Activated naive CD4-positive, alpha-beta T cell treated with anti-CD3 and anti-CD28 coated beads, Interleukin-2, amount 50 U/mL, for 16 hours (primary cell): ENCODE measurements at regions not wholly inside any gene's neighbourhood (a gene's known extent, or its start where the extent isn't known, plus 50 kb on each side); places are given as distances from the start of the nearest gene placed in this dataset.
"Not testable (repeated sequence)": the region's sequence is repeated elsewhere in the genome, so short reads cannot be mapped to it uniquely, and the experiment has no call there.

ENCODE experiments used
- DNase-seq: peaks from one replicate; pipeline ENCODE4 v3.0.0-alpha.2; 2020

DNA sequence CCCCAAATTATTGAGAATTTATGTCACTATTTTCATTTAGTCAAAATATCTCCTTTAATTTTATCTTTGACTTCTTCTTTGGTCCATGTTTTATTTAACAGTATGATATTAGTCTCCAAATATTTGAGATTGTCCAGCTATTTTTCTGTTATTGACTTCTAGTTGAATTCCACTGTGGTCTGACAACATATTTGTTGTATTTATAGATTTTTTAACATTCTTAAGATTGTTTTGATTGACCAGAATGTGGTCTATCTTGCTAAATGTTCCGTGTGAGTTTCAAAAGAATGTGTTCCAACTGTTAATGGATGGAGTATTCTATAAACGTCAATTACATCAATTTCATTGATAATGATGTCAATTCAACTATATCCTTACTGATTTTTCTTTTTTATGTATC lies 1452.1 kb downstream of the SUCLG1 start:
- no peak for DNase-seq

DNA sequence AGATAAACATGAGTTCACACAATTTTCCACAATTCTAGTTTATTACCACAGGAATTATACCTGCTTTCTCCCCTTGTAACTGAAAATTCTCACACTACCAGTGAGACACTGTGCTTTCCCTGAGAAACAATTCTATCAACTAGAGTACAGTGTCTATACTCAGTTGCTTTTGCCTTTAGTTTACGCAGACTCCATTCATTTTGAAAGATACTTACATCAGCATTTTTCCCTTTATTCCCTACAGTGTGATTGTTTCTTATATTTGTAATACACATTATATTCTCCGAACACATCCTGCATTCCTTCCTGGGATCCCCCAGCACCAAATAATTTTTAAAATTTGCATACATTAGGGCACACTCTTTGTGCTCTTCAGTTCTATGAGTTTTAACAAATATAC lies 1455.5 kb downstream of the SUCLG1 start:
- DNase-seq = no peak

DNA sequence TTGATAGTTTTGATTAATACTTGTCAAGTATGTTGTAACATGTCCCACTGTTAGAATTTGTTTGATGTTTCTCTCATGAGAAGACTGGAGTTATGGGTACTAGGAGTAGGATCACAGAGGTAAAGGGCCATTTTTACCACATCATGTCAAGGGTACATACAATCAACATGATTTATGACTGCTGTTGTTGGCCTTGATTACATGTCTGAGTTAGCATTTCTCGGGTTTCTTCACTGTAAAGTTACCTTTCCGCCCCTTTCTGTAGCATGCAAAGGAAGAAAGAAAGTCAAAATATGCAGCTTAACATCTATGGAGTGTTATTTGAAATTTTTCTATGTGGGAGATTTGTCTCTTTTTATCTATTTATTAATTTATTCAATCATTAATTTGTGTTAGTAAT lies 1456.4 kb downstream of the SUCLG1 start:
- no peak for DNase-seq

DNA sequence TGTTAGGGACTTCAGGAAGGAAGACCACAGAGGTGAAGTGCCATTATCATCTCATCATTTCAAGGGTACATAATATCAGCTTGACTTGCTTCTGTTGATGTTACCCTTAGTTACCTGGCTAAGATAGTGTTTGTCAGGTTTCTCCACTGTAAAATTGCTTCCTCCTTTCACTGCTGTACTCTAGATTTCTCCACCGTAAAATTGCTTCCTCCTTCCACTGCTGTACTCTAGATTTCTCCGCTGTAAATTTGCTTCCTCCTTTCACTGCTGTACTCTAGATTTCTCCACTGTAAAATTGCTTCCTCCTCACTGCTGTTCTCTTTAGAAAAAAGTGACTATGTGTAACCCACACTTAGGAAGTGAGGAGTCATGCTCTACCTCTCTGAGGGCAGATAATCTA lies 1460.3 kb downstream of the SUCLG1 start:
- DNase-seq = no peak

DNA sequence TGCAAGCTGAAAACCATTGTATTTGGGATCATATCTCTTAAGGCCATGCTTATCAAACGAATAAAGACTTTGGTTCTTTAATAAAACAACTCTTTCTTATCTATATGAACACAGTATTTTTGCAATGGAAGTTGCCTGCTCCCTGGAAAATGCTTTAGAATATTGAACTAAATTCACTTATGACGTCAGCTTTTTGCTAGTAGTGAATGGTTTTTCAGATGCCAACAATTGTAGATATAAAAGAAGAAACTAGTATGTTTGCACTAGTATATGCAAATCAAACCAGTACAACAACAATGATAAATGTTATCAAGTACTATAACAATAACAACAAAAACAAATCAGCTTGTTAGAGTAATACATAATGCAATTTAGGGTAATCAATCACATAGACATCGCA lies 1462.9 kb downstream of the SUCLG1 start:
- DNase-seq = no peak

DNA sequence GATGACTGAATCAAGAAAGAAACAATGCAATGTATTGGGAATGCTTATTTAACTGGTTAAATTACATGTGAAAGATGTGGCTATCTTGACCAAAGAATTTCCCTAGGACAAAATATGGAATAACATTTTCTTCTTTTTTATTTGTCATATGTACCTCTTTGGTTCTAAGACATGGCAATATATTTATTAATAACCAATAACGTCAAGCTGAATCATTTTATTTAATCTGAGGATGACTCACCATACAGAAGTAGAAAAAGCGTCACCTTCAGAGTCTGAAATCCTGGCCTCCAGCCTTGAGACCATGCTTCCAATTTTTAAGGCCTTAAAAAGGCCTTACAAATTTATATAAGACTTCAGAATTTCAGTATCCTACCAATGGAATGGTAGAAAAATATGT lies 1464.9 kb downstream of the SUCLG1 start:
- no peak for DNase-seq

DNA sequence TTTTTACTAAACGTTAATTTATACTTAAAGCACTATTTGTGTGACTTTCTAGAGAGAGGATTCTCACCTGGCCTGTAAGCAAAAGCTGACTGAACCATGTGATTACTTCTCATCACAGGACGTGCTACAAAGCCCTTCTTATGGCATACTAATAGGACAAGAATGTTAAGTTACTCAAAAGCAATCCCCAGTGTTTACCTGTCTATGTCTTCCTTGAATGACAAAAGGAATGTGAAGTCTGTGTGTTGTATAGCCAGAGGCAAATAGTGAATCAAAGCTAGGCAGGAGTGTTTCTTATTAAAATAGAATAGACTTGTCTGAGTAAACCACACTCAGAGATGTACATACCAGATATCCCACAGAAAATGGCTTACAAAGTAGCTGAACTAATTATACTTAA lies 1465.5 kb downstream of the SUCLG1 start:
- no peak for DNase-seq

DNA sequence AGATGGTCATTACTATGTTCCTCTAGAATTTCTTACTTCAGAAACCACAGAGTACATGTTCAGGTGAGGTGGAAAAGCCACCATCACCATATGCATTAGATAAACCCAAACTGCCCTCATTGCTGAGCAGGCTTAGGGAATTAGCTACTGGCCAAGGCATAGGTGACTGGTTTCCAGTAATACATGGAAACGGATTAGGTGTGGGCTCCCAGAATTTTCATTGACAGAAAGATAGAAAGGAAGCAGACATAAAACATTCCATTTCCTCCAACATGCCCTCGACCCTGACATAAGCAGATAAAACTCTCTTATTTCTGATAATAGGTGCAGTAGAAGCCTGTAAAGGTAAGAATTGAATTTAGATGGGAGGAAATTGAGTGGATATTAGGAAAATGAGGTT lies 1466.1 kb downstream of the SUCLG1 start:
- no peak for DNase-seq

DNA sequence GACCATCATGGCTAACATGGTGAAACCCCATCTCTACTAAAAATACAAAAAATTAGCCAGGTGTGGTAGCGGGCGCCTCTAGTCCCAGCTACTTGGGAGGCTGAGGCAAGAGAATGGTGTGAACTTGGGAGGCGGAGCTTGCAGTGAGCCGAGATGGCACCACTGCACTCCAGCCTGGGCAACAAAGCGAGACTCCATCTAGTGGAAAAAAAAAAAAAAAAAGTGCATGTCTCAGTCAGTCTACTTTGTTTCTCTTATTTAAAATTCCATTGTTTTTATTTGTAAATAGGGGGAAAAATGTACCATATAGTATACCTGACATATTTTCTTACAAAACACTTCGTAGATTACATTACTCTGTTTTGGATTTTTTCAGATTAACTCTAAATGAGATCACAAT lies 1471.4 kb downstream of the SUCLG1 start:
- not testable (repeated sequence) for DNase-seq

DNA sequence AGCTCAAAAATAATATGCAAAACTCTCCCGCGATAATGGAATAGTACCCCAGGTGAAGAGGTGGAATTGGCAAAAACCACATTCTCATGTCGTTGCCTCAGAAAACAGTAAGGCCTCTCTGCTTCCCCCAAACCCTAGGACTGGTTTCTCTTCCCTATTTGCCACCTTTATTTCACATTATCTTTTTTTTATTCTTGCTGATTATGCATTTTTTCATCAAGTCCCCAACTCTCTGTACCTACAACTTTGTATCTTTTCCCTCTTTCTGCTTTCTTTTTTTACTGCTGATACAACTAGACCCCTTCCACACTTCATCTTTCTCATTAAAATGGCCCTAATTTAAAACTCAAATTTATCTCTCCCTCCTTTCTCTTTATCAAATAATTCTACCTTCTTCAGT lies 1472.2 kb downstream of the SUCLG1 start:
- DNase-seq = no peak

DNA sequence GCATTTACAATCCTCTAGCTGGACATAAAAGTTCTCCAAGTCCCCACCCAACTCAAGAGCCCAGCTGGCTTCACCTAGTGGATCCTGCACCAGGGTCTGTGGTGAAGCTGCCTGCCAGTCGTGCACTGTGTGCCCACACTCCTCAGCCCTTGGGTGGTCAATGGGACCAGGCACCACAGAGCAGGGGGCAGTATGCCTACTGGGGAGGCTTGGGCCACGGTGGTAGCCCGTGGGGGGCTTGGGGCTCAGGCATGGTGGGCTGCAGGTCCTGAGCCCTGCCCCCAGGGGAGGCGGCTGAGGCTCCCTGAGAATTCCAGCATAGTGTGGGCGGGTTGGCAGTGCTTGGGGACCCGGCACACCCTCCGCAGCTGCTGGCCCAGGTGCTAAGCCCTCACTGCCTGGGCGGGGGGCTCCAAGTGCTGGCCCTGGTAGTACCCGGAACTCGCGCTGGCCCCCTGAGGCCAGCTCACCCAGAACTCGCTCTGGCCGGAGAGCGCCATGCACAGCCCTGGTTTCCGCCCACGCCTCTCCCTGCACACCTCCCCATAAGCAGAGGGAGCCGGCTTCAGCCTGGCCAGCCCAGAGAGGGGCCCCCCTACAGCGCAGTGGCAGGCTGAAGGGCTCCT lies 1473.4 kb downstream of the SUCLG1 start:
- peak; percentile 11 for DNase-seq

DNA sequence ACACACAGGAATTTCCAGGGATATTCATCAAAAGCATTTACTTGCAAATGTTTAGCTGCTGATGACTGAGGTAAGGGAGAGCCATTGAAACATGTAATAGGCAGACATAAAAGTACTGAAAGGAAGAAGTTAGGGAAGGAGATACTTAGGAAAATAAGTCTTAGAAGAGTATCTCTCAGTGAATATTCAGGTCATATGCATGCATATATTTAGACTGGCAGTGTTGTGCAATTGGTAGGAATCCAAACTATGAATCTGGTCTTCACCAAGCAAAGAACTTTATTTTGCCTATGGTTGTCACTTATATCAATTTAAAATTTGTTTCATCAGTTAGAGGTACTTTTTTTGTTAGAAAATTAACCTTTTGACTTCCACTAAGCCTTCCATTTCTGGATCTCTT lies 1490.7 kb downstream of the SUCLG1 start:
- DNase-seq = no peak

DNA sequence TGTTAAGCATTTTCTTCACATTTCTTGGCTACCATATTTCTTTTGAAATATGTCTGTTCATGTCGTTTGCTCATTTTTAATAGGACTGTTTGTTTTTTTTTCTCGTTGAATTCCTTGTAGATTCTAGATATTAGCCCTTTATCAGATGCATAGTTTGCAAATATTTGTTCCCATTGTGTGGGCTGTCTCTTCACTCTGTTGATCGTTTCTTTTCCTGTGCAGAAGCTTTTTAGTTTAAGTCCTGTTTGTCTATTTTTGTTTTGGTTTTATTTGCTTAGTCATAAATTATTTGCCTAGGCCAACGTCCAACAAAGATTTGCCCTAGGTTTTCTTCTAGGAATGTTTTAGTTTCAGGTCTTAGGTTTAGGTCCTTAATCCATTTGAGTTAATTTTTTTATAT lies 1494.7 kb downstream of the SUCLG1 start:
- DNase-seq = no peak

DNA sequence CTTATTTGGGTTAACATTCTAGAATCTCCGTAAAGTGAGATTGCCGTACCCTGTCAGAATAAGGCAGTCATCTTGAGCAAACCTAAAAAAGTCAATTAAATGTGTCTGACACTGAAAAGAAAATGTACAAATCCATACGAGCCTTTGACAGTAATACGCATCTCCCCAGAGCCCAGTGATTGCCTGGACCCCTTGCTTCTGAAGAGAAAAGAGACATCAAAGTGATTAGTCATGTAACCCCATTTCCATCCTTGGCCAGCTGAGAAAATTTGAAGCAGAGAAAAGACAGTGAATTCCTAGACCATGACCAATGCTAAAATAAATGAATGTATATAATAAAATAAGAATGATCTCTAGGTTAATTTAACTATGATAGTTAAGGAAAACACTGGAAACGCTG lies 1499.4 kb downstream of the SUCLG1 start:
- no peak for DNase-seq

DNA sequence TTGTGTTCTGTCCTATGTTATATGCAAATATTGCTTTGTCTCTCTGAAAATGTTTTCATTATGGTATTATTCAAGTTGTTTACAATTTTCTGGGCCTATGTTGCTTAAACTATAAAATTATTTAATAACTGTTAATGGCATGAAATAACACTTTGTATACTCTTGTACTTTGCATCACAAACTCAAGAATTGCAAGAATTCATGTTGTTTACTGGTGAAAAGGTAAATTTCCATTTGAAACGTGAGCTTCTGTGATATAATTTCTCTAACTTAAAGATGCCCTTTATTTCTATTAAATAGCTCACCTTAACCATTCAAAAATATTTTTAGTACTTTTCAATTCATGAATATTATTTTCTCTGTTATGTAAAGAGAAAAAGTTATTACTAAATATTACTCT lies 1504.2 kb downstream of the SUCLG1 start:
- no peak for DNase-seq

DNA sequence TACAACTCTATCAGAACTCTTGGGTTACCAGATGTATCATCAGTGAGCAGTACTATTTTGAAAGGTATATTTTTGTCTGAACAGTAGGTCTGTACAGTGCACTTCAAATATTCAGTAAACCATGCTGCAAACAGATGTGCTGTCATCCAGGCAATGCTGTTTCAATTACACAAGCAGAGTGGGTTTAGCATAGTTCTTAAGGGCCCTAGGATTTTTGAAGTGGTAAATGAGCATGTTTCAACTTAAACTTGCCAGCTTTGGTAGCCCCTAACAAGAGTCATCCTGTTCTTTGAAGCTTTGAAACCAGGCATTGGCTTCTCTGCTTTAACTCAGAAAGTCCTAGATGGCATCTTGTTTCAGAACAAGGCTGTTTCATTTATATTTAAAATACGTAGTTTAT lies 1519.9 kb downstream of the SUCLG1 start:
- DNase-seq = no peak

DNA sequence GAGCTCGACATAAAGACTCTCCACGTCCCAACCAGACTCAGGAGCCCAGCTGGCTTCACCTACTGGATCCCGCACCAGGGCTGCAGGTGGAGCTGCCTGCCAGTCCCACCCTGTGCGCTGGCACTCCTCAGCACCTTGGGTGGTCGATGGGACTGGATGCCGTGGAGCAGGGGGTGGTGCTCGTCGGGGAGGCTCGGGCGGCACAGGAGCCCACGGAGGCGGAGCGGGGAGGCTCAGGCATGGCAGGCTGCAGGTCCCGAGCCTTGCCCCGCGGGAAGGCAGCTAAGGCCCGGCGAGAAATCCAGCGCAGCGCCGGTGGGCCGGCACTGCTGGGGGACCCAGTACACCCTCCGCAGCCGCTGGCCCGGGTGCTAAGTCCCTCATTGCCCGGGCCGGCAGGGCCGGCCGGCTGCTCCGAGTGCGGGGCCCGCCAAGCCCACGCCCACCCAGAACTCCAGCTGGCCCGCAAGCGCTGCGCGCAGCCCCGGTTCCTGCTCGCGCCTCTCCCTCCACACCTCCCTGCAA lies 1520.7 kb downstream of the SUCLG1 start:
- DNase-seq = not testable (repeated sequence)

DNA sequence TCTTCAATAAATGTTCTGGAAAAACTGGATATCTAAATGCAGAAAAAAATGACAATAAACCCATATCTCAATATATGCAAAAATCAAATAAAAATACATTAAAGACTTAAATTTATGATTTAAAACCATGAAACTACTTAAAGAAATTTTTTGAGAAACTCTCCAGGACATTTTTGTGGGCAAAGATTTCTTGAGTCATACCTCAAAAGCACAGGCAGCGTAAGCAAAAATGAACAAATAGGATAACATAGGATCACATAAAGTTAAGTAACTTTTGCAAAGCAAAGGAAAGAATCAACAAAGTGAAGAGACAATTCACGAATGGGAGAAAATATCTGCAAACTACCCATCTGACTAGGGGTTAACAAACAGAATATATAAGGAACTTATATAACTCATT lies 1545.5 kb downstream of the SUCLG1 start:
- no peak for DNase-seq

DNA sequence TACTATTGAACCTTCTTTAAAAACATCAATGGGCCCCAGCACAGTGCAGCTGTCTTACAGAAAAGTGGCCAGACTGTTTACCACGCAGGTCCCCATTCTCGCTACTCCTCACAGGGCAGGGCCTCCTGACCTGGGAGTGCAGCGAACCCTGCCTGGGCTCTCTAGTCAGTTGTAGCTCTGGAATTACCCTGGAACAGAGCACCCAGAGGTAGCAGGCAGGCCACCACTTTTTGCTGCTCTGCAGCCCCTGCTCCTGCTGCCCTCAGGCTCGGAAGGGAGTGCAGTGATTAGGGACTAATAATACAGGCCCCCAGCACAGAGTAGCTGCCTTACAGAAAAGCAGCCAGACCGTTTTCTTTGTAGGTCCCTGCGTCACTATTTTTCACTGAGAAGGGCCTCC lies 1563.0 kb downstream of the SUCLG1 start:
- no peak for DNase-seq

DNA sequence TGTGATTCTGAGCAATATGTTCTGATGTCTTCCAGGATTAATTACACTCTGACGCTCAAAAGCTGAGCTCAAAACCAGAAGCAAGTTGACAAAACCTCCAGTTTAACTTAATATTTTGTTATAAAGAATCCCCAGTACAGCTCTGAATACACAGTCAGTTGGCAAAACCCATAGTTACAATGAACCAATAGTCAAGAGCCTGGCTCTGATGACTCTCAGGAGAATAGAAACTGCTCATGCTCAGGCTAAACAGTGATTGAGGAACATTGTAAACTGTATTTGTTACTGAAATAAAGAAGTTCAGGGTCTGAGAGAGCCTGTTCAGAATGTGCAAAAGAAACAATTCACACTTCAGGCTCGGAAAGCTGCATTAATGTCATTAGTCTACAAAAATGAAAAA lies 1565.9 kb downstream of the SUCLG1 start:
- no peak for DNase-seq

DNA sequence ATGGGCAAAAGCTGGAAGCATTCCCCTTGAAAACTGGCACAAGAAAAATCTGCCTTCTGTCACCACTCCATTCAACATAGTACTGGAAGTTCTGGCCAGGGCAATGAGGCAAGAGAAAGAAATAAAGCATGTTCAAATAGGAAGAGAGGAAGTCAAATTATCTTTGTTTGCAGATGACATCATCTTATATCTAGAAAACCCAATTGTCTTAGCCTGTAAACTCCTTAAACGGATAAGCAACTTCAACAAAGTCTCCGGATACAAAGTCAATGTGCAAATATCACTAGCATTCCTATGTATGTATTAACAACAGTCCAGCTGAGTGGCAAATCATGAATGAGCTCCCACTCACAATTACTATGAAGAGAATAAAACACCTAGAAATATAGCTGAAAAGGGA lies 1579.3 kb downstream of the SUCLG1 start:
- DNase-seq = no peak

DNA sequence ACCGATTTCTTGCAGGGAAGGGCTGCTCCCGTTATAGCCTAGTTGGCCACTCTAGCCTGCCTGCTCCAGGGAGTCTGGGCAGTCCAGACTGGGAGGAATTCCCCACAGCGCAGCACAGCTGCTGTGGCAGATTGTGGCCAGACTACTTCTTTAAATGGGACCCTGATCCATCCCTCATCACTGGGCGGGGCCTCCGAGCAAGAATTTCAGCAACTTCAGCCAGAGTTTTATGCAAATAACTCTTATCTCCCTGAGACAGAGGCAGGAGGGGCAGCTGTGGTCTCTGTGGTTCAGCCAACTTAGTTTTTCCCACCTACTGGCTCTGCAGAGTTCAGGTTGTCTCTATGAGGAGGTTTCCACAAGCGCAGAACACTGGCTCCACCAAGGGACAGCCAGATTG lies 1583.2 kb downstream of the SUCLG1 start:
- DNase-seq = no peak

DNA sequence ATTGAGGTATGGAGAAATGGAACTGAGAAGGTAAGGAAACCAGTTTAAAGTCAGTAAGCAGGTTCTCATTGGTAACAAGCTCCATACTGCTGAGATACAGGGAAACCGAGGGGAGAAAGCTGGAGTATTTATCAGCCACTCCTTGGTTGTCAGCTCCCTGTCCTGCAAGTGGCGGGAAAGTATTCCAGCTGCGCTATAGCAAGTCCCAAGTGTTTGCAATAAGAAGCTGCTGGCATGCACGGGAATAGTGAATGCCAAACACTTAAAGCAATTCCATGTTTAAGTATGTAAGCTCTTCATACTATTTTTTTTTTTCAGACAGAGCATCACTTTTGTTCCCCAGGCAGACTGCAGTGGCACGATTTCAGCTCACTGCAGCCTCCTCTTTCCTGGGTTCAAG lies 1601.1 kb downstream of the SUCLG1 start:
- no peak for DNase-seq

DNA sequence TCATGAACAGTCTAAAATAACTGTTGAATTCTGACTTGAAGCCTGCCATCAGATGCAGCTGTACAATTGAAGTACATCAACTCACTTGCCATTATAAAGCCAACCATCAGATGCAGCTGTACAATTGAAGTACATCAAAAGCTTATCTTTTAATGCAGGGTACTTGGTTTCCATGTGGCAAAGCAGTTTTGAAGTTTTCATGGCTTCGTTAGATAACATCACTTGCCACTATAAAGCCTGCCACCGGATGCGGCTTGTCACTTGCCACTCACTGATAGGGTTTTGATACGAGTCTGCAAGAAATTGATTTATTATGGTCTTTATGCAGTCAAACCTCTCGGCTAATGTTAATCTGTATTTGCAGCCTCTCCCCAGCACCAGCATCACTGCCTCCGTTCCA lies 1605.8 kb downstream of the SUCLG1 start:
- DNase-seq = no peak

DNA sequence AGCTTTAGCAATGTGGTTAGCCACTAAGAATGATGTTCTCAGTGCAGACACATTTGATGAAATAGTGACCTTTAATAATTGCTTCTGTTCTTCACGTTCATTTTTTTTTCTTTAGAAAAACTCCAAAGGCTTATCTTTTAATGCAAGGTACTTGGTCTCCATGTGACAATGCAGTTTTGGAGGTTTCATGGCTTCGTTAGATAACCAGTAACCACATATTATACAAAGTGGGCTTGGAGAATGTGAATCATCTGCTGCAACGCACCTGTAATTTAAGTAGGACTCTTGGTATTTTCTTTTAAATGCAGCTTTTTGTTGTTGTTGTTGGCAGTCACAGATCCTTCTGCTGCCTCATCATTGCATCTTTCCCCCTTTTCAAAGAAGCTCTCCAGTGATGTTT lies 1606.3 kb downstream of the SUCLG1 start:
- DNase-seq = no peak

DNA sequence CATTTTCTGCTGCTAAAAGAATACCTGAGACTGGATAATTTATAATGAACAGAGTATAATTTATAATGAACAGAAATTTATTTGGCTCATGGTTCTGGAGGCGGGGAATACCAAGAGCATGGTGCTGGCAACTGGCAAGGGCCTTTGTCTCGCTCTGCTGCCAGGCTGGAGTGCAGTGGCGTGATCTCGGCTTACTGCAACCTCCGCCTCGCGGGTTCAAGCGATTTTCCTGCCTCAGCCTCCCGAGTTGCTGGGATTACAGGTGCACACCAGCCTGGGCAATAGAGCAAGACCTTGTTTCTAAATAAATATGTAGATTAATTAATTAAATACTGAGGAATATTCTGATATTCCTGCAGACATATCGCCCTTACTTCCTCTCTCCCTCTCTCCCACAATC lies 1610.8 kb downstream of the SUCLG1 start:
- DNase-seq = no peak
